NT2/D1 (cell line): ENCODE measurements at regions not wholly inside any gene's neighbourhood (a gene's known extent, or its start where the extent isn't known, plus 50 kb on each side); places are given as distances from the start of the nearest gene placed in this dataset.

Source experiments
- DNase-seq: peaks from one replicate; pipeline ENCODE4 v3.0.0-alpha.2; 2011; ENCODE audit warnings: low read depth, low spot score
- H3K27me3 ChIP-seq: 2 replicates; pipeline ENCODE4 v1.6.0; 2011; ENCODE audit warnings: mild to moderate bottlenecking; ENCODE audit not compliant: insufficient read length, insufficient read depth
- H3K36me3 ChIP-seq: 2 replicates; pipeline ENCODE4 v1.6.1; 2011; ENCODE audit warnings: mild to moderate bottlenecking, low read length, mixed read lengths; ENCODE audit not compliant: insufficient read depth, insufficient read length
- H3K4me1 ChIP-seq: 2 replicates; pipeline ENCODE4 v1.5.1; 2011; ENCODE audit not compliant: insufficient read depth, insufficient read length
- H3K4me3 ChIP-seq: 2 replicates; pipeline ENCODE4 v1.5.1; 2011; ENCODE audit warnings: low read depth; ENCODE audit not compliant: insufficient read length
- H3K9ac ChIP-seq: 2 replicates; pipeline ENCODE4 v1.6.0; 2011; ENCODE audit warnings: low read depth; ENCODE audit not compliant: insufficient read length
- H3K9me3 ChIP-seq: 2 replicates; pipeline ENCODE4 v1.5.1; 2011; ENCODE audit warnings: mild to moderate bottlenecking, low read length; ENCODE audit not compliant: insufficient read depth
- SUZ12 ChIP-seq: IDR thresholded peaks from 2 replicates; pipeline ENCODE4 v1.6.1; 2011; ENCODE audit not compliant: insufficient read length, insufficient read depth; ENCODE audit errors: extremely low read depth
- YY1 ChIP-seq: IDR thresholded peaks from 2 replicates; pipeline ENCODE4 v1.6.1; 2011; ENCODE audit not compliant: insufficient read length, insufficient read depth
- ZNF274 ChIP-seq: IDR thresholded peaks from 2 replicates; pipeline ENCODE4 v1.6.1; 2011; ENCODE audit warnings: mild to moderate bottlenecking, low read depth, low read length

DNA sequence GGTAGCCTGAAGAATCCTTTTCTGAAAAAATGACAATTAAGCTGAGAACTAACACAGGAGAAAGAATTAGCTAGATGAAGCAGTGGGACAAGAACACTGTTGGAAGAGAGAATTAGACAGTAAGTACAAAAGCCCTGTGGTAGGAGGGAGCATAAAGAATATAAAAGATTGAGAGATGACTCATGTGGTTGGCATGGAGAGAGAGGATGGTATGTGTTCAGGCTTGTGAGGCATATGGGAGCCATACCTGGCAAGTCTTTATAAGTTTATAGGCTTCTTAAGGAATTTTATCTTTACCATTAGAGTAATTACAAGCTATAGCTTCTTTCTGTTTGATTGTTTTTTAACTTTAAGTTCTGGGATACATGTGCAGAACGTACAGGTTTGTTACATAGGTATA is 325.0 kb downstream of the ARL6IP6 start:
- TF ChIP-seq SUZ12 (no peak), YY1 (no peak), ZNF274 (no peak)
- Histone ChIP-seq H3K4me1 (no peaks in the 10 kb centered on the region), H3K27me3 (no peaks in the 10 kb centered on the region), H3K9me3 (no peaks in the 10 kb centered on the region), H3K4me3 (no peak overlapping the region), H3K36me3 (no peaks in the 10 kb centered on the region), H3K9ac (no peak overlapping the region)
- DNase-seq, result no peak

DNA sequence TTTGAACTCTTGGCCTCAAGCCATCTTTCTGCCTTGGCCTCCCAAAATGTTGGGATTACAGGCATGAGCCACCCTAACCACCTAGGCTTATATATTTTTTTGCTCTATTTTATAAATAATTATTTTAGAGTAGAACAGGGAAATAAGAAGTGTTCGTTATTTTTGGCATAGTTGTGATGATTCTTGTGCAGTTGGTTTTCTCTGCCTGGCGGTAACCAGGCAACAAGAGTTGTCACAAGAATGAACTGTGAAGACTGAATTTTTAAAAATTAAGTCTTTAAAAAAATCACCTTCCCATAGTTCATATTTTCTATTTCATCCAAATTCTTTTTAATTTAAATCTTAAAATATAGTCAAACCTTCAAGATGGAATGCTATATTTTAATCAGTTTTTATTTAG is 310.2 kb downstream of the ARL6IP6 start:
- Histone ChIP-seq H3K4me3 (no peak overlapping the region), H3K27me3 (no peaks in the 10 kb centered on the region), H3K9ac (no peak overlapping the region), H3K9me3 (0 out of 2 replicates have a peak, but pooled peaks cover 1% of the 10 kb centered on the region), H3K36me3 (no peaks in the 10 kb centered on the region), H3K4me1 (no peaks in the 10 kb centered on the region)
- TF ChIP-seq SUZ12 (no peak), YY1 (no peak), ZNF274 (no peak)
- DNase-seq, result no peak

DNA sequence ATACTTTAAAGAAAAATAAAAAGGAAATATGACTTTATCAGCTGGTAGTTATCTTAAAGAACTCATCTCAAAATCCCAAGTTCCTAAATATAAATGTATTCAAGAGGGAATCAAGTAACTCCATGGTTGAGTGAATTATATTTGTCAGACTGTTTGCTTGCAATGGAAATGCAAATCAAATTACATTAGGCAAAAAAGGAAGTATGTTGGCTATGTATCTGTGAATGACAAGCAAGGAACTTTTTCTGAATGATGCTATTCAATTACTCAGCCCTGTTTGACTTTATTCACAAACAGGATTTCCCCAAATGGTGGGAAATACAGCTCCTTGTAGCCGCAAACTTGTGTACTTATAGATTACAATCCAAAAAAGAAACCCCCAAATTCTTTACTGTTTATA is 309.1 kb downstream of the ARL6IP6 start:
- Histone ChIP-seq H3K9me3 (no peaks in the 10 kb centered on the region), H3K4me3 (no peak overlapping the region), H3K9ac (no peak overlapping the region), H3K27me3 (no peaks in the 10 kb centered on the region), H3K4me1 (no peaks in the 10 kb centered on the region), H3K36me3 (no peaks in the 10 kb centered on the region)
- TF ChIP-seq ZNF274 (no peak), SUZ12 (no peak), YY1 (no peak)
- DNase-seq, result no peak

DNA sequence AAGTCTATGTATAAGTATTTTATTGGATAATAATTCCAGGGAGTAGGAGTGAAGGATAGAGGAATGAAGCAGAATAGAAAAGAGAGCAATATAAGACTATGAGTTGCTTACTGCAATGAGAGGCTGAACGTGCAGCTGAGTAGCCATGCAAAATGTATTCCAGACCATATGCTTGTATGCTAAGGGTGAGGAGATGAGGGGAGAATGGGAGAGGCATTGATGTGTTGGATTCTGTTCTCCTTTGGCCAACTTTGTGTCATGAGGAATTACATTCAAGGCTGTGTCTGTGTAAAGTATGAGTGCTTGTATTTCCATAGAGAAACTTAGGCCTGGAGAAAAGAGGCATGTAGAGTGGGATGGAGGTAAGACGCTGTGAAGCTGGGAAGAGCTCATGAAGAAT is 301.8 kb downstream of the ARL6IP6 start:
- no peak for TF ChIP-seq SUZ12
- no peak for TF ChIP-seq ZNF274
- TF ChIP-seq YY1, result no peak
- no peak overlapping the region for H3K4me3 ChIP-seq
- no peak overlapping the region for H3K9ac ChIP-seq
- no peaks in the 10 kb centered on the region for H3K36me3 ChIP-seq
- peaks cover 28% of the 10 kb centered on the region for H3K9me3 ChIP-seq
- DNase-seq, result no peak
- H3K4me1 ChIP-seq, result no peaks in the 10 kb centered on the region
- H3K27me3 ChIP-seq, result no peaks in the 10 kb centered on the region

GRCh38 chr2:153005071-153005730 is 286.8 kb downstream of the ARL6IP6 start:
- H3K4me3 ChIP-seq, result no peak overlapping the region

DNA sequence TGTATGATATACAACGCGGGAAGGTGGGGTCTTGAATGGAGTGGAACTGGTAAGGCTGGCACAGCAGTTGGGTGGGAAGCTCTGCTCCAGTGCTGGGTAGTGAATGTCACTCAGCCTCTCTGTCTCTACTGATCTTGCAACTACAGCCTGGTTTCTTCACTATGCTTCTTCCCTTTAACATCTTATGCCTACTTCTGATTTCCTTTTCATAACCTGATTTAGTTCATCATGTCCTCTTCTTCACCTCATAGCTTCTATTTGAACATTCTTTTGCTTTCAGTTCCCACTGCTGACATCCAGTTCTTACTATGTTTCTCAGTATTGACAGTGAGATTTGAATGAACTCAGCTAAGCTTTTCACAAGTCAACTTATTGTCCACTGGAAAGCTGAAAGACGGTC is 286.2 kb downstream of the ARL6IP6 start:
- Histone ChIP-seq H3K4me1 (no peaks in the 10 kb centered on the region), H3K27me3 (no peaks in the 10 kb centered on the region), H3K4me3 (no peak overlapping the region), H3K9me3 (no peaks in the 10 kb centered on the region), H3K9ac (no peak overlapping the region), H3K36me3 (no peaks in the 10 kb centered on the region)
- TF ChIP-seq ZNF274, result no peak
- no peak for TF ChIP-seq YY1
- TF ChIP-seq SUZ12, result no peak
- DNase-seq, result no peak

More at GRCh38 chr2:153005071-153005730, 286.8 kb downstream of the ARL6IP6 start:
- no peaks in the 10 kb centered on the region for H3K9me3 ChIP-seq
- no peak overlapping the region for H3K9ac ChIP-seq
- no peaks in the 10 kb centered on the region for H3K36me3 ChIP-seq
- H3K27me3 ChIP-seq, result no peaks in the 10 kb centered on the region
- no peak for DNase-seq
- no peaks in the 10 kb centered on the region for H3K4me1 ChIP-seq
- no peak for TF ChIP-seq ZNF274
- TF ChIP-seq YY1, result no peak
- TF ChIP-seq SUZ12, result no peak

DNA sequence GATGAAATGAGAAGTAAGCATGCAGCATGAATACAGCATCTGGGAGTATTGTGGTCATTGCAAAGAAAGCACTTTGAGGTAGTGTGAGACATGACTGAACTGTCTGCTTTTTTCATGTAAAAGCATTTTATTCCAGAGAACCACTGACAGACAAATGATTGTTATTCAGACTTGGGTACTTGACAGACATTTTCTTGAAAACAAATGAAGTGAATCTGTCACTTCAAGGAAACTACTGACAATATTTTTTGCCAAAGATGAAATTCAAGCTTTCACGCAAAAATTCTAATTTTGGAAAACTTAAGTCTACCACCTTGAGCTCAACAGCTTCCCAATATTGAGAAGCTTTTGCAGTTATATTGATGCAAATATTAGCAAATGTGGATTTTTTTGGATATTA is 255.7 kb downstream of the ARL6IP6 start:
- Histone ChIP-seq H3K36me3 (no peaks in the 10 kb centered on the region), H3K9me3 (peaks cover 39% of the 10 kb centered on the region), H3K27me3 (no peaks in the 10 kb centered on the region), H3K4me3 (no peak overlapping the region), H3K9ac (no peak overlapping the region), H3K4me1 (no peaks in the 10 kb centered on the region)
- DNase-seq, result no peak
- no peak for TF ChIP-seq SUZ12
- no peak for TF ChIP-seq YY1
- no peak for TF ChIP-seq ZNF274
